ENCODE measurements at regions not wholly inside any gene's neighbourhood (a gene's known extent, or its start where the extent isn't known, plus 50 kb on each side); places are given as distances from the start of the nearest gene placed in this dataset.

GRCh38 chr16:9680019-9680655, 502.1 kb downstream of the GRIN2A start:
- no peaks in the 10 kb centered on the region for H3K4me1 ChIP-seq

GRCh38 chr16:9680968-9681367, 501.3 kb downstream of the GRIN2A start:
- no peak for DNase-seq
- intact Hi-C loops (cut with DNase I) = no loop called here

More at GRCh38 chr16:9680019-9680655, 502.1 kb downstream of the GRIN2A start:
- 28 to 45% methylated on average over 7 of the region's 7 CpGs for WGBS, 2 donors
- Histone ChIP-seq H3K4me3 (no peak overlapping the region), H3K27ac (no peak overlapping the region), H3K36me3 (no peaks in the 10 kb centered on the region), H3K9me3 (peaks cover 0 to 9% (median 0%) of the 10 kb centered on the region in 3 donors), H3K27me3 (peaks cover 0 to 42% (median 0%) of the 10 kb centered on the region in 4 donors)
- intact Hi-C loops (cut with DNase I) = no loop called here
- DNase-seq = no peak
- TF ChIP-seq CTCF (IDR thresholded peaks at IDR 0.05) (no peak), POLR2A (IDR thresholded peaks at IDR 0.05) (no peak)

GRCh38 chr16:9681508-9681907, 500.7 kb downstream of the GRIN2A start:
- H3K27me3 ChIP-seq = peaks cover 0 to 31% (median 0%) of the 10 kb centered on the region in 4 donors
- peaks cover 0 to 9% (median 0%) of the 10 kb centered on the region in 3 donors for H3K9me3 ChIP-seq
- no peaks in the 10 kb centered on the region for H3K4me1 ChIP-seq
- 81 to 84% methylated on average over 5 to 6 of the region's 9 CpGs for WGBS, 2 donors
- H3K27ac ChIP-seq = no peak overlapping the region
- H3K36me3 ChIP-seq = no peaks in the 10 kb centered on the region
- no peak for DNase-seq
- no peak overlapping the region for H3K4me3 ChIP-seq
- intact Hi-C loops (cut with DNase I) = no loop called here
- TF ChIP-seq CTCF (IDR thresholded peaks at IDR 0.05) (no peak), POLR2A (IDR thresholded peaks at IDR 0.05) (no peak)

More at GRCh38 chr16:9680968-9681367, 501.3 kb downstream of the GRIN2A start:
- no peaks in the 10 kb centered on the region for H3K36me3 ChIP-seq
- H3K4me3 ChIP-seq = no peak overlapping the region
- TF ChIP-seq POLR2A (IDR thresholded peaks at IDR 0.05) = no peak
- no peak for TF ChIP-seq CTCF (IDR thresholded peaks at IDR 0.05)
- H3K27ac ChIP-seq = no peak overlapping the region
- H3K4me1 ChIP-seq = no peaks in the 10 kb centered on the region
- H3K27me3 ChIP-seq = peaks cover 0 to 34% (median 0%) of the 10 kb centered on the region in 4 donors
- 52 to 79% methylated on average over 2 of the region's 2 CpGs for WGBS, 2 donors
- H3K9me3 ChIP-seq = peaks cover 0 to 9% (median 0%) of the 10 kb centered on the region in 3 donors

- H3K9me3 ChIP-seq = peaks cover 0 to 9% (median 0%) of the 10 kb centered on the region in 3 donors
- DNase-seq = no peak
- H3K27me3 ChIP-seq = peaks cover 0 to 29% (median 0%) of the 10 kb centered on the region in 4 donors
- no peaks in the 10 kb centered on the region for H3K4me1 ChIP-seq
- no peak overlapping the region for H3K27ac ChIP-seq
- intact Hi-C loops (cut with DNase I) = no loop called here
- WGBS, 2 donors = 44 to 57% methylated on average over 2 of the region's 2 CpGs
- no peak overlapping the region for H3K4me3 ChIP-seq
- no peak for TF ChIP-seq CTCF (IDR thresholded peaks at IDR 0.05)
- no peak for TF ChIP-seq POLR2A (IDR thresholded peaks at IDR 0.05)
- H3K36me3 ChIP-seq = no peaks in the 10 kb centered on the region
These were observed 499.9 kb downstream of the GRIN2A start for GRCh38 chr16:9682320-9682719.

- H3K27me3 ChIP-seq = peaks cover 0 to 19% (median 0%) of the 10 kb centered on the region in 4 donors
- H3K27ac ChIP-seq = no peak overlapping the region
- TF ChIP-seq POLR2A (IDR thresholded peaks at IDR 0.05) (no peak), CTCF (IDR thresholded peaks at IDR 0.05) (no peak)
- no peaks in the 10 kb centered on the region for H3K4me1 ChIP-seq
- no peaks in the 10 kb centered on the region for H3K36me3 ChIP-seq
- peaks cover 0 to 9% (median 0%) of the 10 kb centered on the region in 3 donors for H3K9me3 ChIP-seq
- H3K4me3 ChIP-seq = no peak overlapping the region
- intact Hi-C loops (cut with DNase I) = no loop called here
- no peak for DNase-seq
These were observed 498.6 kb downstream of the GRIN2A start for GRCh38 chr16:9683677-9684076.
